ENCODE measurements at regions not wholly inside any gene's neighbourhood (a gene's known extent, or its start where the extent isn't known, plus 50 kb on each side); places are given as distances from the start of the nearest gene placed in this dataset.
A peak's percentile ranks its signal among the peaks of the same experiment; 100 is the strongest.

DNA sequence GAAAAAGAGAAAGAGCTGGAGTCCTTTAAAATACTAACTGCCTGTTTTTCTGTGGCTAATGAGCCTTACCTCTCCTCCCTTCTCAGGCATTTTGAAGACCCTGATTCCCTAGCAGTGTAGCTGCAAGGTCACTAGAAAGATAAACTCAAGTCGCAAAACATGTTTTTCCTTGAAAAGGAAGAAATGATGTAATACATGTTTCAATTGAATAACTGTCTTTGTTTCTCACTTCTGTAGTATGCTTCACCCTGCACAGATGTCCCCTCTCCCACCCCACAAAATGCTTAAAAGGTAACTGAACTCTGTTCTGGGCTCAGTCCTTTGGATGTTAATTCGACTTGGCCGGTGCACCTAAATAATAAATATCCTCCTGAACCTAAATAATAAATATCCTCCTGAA lies 1350.3 kb downstream of the TMEM121 start:
- H3K27ac ChIP-seq, result no peak overlapping the region
- ATAC-seq, result no peak
- TF ChIP-seq CTCF (IDR thresholded peaks at IDR 0.05), result no peak
- intact Hi-C loops (cut with DNase I), result no loop called here
- H3K9me3 ChIP-seq, result no peaks in the 10 kb centered on the region
- H3K4me1 ChIP-seq, result no peaks in the 10 kb centered on the region
- no peak overlapping the region for H3K4me3 ChIP-seq
- 71 to 73% methylated on average over 3 of the region's 3 CpGs for WGBS, 2 donors
- no peaks in the 10 kb centered on the region for H3K36me3 ChIP-seq
- no peak for DNase-seq
- no peak for FAIRE-seq
- no peaks in the 10 kb centered on the region for H3K27me3 ChIP-seq

DNA sequence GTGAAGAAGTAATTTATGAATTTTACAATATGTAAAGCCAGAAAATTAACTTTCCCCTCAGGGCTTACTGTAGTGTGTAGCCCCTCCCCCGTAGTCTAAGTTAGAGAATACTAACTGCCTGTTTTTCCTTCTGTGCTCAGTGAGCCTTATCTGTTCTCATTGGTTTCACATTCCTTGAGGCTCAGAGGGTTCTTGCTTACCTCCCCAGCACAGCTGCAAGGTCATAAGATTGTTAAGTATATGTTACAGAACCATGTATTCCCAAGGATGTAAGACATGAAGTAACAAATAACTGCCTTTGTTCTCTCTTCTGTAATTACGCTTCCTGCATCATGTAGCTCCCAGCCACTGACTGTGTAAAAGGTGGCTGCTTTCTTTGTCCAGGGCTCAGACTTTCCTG lies 1351.1 kb downstream of the TMEM121 start:
- Histone ChIP-seq H3K27ac (no peak overlapping the region), H3K9me3 (no peaks in the 10 kb centered on the region), H3K4me3 (no peak overlapping the region), H3K27me3 (no peaks in the 10 kb centered on the region), H3K36me3 (no peaks in the 10 kb centered on the region), H3K4me1 (no peaks in the 10 kb centered on the region)
- TF ChIP-seq CTCF (IDR thresholded peaks at IDR 0.05), result no peak
- WGBS, 2 donors, result 36 to 55% methylated on average over 2 of the region's 2 CpGs
- intact Hi-C loops (cut with DNase I), result no loop called here
- no peak for DNase-seq
- no peak for ATAC-seq
- no peak for FAIRE-seq

DNA sequence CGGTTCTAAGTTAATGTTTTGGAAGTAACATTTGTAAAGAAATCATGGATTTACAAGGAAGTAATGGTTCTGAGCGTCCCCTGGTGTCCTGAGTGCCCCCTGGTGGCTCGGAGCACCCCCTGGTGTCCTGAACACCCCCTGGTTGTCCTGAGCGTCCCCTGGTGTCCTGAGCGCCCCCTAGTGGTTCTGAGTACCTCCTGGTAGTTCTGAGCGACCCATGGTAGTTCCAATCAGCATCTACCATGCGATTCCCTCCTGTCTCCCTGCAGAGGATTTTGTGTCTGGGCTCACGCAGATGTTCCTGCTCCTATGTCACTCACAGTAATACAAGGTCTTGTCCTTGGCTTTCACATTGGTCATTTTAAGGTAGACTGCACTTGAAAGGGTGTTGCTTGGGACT lies 1352.9 kb downstream of the TMEM121 start:
- peak in 2 of 4 donors; percentile 24 to 37 for TF ChIP-seq CTCF (IDR thresholded peaks at IDR 0.05)
- H3K27me3 ChIP-seq, result no peaks in the 10 kb centered on the region
- no peak overlapping the region for H3K27ac ChIP-seq
- H3K4me3 ChIP-seq, result no peak overlapping the region
- H3K36me3 ChIP-seq, result no peaks in the 10 kb centered on the region
- ATAC-seq (peak; percentile 53 to 74 (median 56)), DNase-seq (peak in 3 of 6 donors; percentile 39 to 66 (median 59)), FAIRE-seq (no peak)
- intact Hi-C loops (cut with DNase I), result no loop called here
- no peaks in the 10 kb centered on the region for H3K9me3 ChIP-seq
- no peaks in the 10 kb centered on the region for H3K4me1 ChIP-seq
- WGBS, 2 donors, result 48 to 50% methylated on average over 8 of the region's 8 CpGs

DNA sequence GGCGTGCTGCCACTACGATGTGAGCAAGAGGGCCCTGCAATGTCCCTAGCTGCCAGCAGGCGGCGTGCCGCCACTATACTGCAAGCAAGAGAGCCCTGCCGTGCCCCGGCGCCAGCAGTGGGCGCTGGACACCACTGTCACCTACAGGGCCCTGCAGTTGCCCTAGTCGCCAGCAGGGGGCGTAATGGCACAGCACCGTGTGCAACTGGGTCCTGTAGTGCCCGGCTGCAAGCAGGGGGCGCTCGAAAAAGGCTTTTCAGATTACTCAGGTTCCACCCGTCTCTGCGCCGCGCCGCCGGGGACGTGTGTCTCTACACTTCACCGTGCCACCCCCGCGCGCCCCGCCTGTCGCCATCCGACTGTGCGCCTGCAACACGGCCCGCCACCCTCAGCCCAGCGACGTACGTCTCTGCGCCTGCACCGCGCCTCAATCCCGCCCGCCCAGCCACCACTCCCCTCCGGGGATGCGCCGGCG lies 1356.9 kb downstream of the TMEM121 start:
- Histone ChIP-seq H3K36me3 (no peaks in the 10 kb centered on the region), H3K4me1 (no peaks in the 10 kb centered on the region), H3K4me3 (no peak overlapping the region), H3K27me3 (no peaks in the 10 kb centered on the region), H3K9me3 (no peaks in the 10 kb centered on the region), H3K27ac (no peak overlapping the region)
- intact Hi-C loops (cut with DNase I), result no loop called here
- FAIRE-seq (no peak), DNase-seq (peak in 3 of 6 donors; percentile 34 to 85 (median 68)), ATAC-seq (peak in 3 of 4 donors; percentile 25 to 67 (median 63))
- TF ChIP-seq CTCF (IDR thresholded peaks at IDR 0.05), result peak in 3 of 4 donors; percentile 14 to 44 (median 29)
- 73 to 76% methylated on average over 43 to 44 of the region's 44 CpGs for WGBS, 2 donors

Small RNAs in the stretch of these regions (microRNA-seq; reads per million reads assigned to microRNA genes)
- gene MIR4507 (0 reads per million in 2 donors), gene MIR4537 (0 reads per million in 2 donors), gene MIR4538 (0 reads per million in 2 donors), gene MIR4539 (0 reads per million in 2 donors), gene MIR5195 (0 reads per million in 2 donors), gene MIR8071-1 (0 reads per million in 2 donors), gene MIR8071-2 (0 reads per million in 2 donors)
